ENCODE measurements at regions not wholly inside any gene's neighbourhood (a gene's known extent, or its start where the extent isn't known, plus 50 kb on each side); places are given as distances from the start of the nearest gene placed in this dataset.

GRCh38 chr6:143562143-143562542, 50.6 kb upstream of the FUCA2 start:
- no peak for FAIRE-seq
- H3K9me3 ChIP-seq (ENCODE audit: control insufficient read depth in 2 of 3, insufficient read depth in 1 of 3, low read length in 3 of 3) = no peaks in the 10 kb centered on the region

More at GRCh38 chr6:143562143-143562542, 50.6 kb upstream of the FUCA2 start:
- Histone ChIP-seq H3K27me3 (ENCODE audit: control insufficient read depth, insufficient read depth, low read length) (no peaks in the 10 kb centered on the region), H3K4me1 (ENCODE audit: control insufficient read depth in 2 of 3, insufficient read depth in 2 of 3, low read depth in 1 of 3, low read length in 3 of 3) (no peaks in the 10 kb centered on the region), H3K4me3 (ENCODE audit: low read length in 3 of 3) (no peak overlapping the region), H3K36me3 (ENCODE audit: control insufficient read depth in 2 of 3, insufficient read depth in 3 of 3, low read length in 3 of 3) (no peaks in the 10 kb centered on the region), H3K9ac (ENCODE audit: low read length in 3 of 3) (no peak overlapping the region), H3K27ac (ENCODE audit: low read depth in 2 of 2, low read length in 2 of 2) (no peak overlapping the region)
- no peak for DNase-seq
- intact Hi-C loops (cut with DNase I) = no loop called here
- TF ChIP-seq CTCF (IDR thresholded peaks at IDR 0.05; ENCODE audit: borderline replicate concordance, extremely low read depth, insufficient read depth) = no peak
